ENCODE measurements at regions not wholly inside any gene's neighbourhood (a gene's known extent, or its start where the extent isn't known, plus 50 kb on each side); places are given as distances from the start of the nearest gene placed in this dataset.

GRCh38 chr15:61396235-61396919, 167.3 kb upstream of the RORA start:
- no peak for TF ChIP-seq CTCF (IDR thresholded peaks at IDR 0.05)
- Histone ChIP-seq H3K4me1 (peaks cover 0 to 9% (median 0%) of the 10 kb centered on the region in 9 donors), H3K27ac (no peak overlapping the region), H3K27me3 (no peaks in the 10 kb centered on the region), H3K9me3 (peaks cover 0 to 10% (median 0%) of the 10 kb centered on the region in 11 donors), H3K4me3 (no peak overlapping the region), H3K36me3 (no peaks in the 10 kb centered on the region)
- intact Hi-C loops (cut with DNase I) = loop anchor here in 1 of 10 donors (10.0 kb wide), 1 partner anchor 58 kb away; no protein-coding TSS in a partner anchor
- no peak for ATAC-seq
- DNase-seq = no peak
- 89 to 91% methylated on average over 5 of the region's 5 CpGs for WGBS, 2 donors

GRCh38 chr15:61393949-61394348, 164.8 kb upstream of the RORA start:
- Histone ChIP-seq H3K4me1 (peaks cover 0 to 9% (median 0%) of the 10 kb centered on the region in 9 donors), H3K27ac (peak overlapping the region in 3 of 10 donors; percentile 10 to 25 (median 24)), H3K27me3 (no peaks in the 10 kb centered on the region), H3K36me3 (no peaks in the 10 kb centered on the region), H3K4me3 (peak overlapping the region in 4 of 10 donors; percentile 16 to 25 (median 23)), H3K9me3 (peaks cover 0 to 10% (median 0%) of the 10 kb centered on the region in 11 donors)
- 31 to 48% methylated on average over 3 of the region's 3 CpGs for WGBS, 2 donors
- TF ChIP-seq CTCF (IDR thresholded peaks at IDR 0.05) = no peak
- ATAC-seq (peak in 7 of 8 donors; percentile 55 to 85 (median 75)), DNase-seq (peak in 1 of 2 donors; percentile 12)
- intact Hi-C loops (cut with DNase I) = loop anchor here in 1 of 10 donors (10.0 kb wide), 1 partner anchor 61 kb away; no protein-coding TSS in a partner anchor

- Histone ChIP-seq H3K36me3 (no peaks in the 10 kb centered on the region), H3K27me3 (no peaks in the 10 kb centered on the region), H3K4me3 (peak overlapping the region in 4 of 10 donors; percentile 16 to 25 (median 23)), H3K9me3 (peaks cover 0 to 7% (median 0%) of the 10 kb centered on the region in 11 donors), H3K4me1 (peaks cover 0 to 9% (median 0%) of the 10 kb centered on the region in 9 donors), H3K27ac (peak overlapping the region in 3 of 10 donors; percentile 10 to 25 (median 24))
- WGBS, 2 donors = 74 to 82% methylated on average over 3 of the region's 3 CpGs
- no peak for TF ChIP-seq CTCF (IDR thresholded peaks at IDR 0.05)
- intact Hi-C loops (cut with DNase I) = loop anchor here in 1 of 10 donors (10.0 kb wide), 1 partner anchor 61 kb away; no protein-coding TSS in a partner anchor
- DNase-seq (no peak), ATAC-seq (no peak)
Observed at GRCh38 chr15:61393524-61393923, 164.4 kb upstream of the RORA start.

- intact Hi-C loops (cut with DNase I) = loop anchor here in 1 of 10 donors (10.0 kb wide), 1 partner anchor 65 kb away; no protein-coding TSS in a partner anchor
- no peak for ATAC-seq
Observed at GRCh38 chr15:61390138-61390537, 161.0 kb upstream of the RORA start.

More at GRCh38 chr15:61390138-61390537, 161.0 kb upstream of the RORA start:
- DNase-seq = no peak
- peaks cover 0 to 6% (median 0%) of the 10 kb centered on the region in 7 donors for H3K27me3 ChIP-seq
- H3K4me1 ChIP-seq = peaks cover 0 to 9% (median 0%) of the 10 kb centered on the region in 9 donors
- peaks cover 0 to 5% (median 0%) of the 10 kb centered on the region in 11 donors for H3K9me3 ChIP-seq
- H3K27ac ChIP-seq = no peak overlapping the region
- no peak overlapping the region for H3K4me3 ChIP-seq
- TF ChIP-seq CTCF (IDR thresholded peaks at IDR 0.05) = no peak
- no peaks in the 10 kb centered on the region for H3K36me3 ChIP-seq

Data from heart right ventricle (tissue), 16 donors.